MG63 (cell line): ENCODE measurements at regions not wholly inside any gene's neighbourhood (a gene's known extent, or its start where the extent isn't known, plus 50 kb on each side); places are given as distances from the start of the nearest gene placed in this dataset.

Experiments
- DNase-seq: peaks from one replicate; pipeline ENCODE4 v3.0.0-alpha.2; 2020
- H3K27me3 ChIP-seq: fragments of 250-450 bp; sonication (Bioruptor Pico); 2 replicates; pipeline ENCODE4 v1.5.1; 2020; ENCODE audit warnings: mild to moderate bottlenecking, moderate library complexity
- H3K36me3 ChIP-seq: fragments of 250-450 bp; sonication (Bioruptor Pico); 2 replicates; pipeline ENCODE4 v1.5.1; 2020; ENCODE audit warnings: mild to moderate bottlenecking, moderate library complexity
- H3K4me3 ChIP-seq: fragments of 250-450 bp; sonication (Bioruptor Pico); 2 replicates; pipeline ENCODE4 v1.5.1; 2020; ENCODE audit warnings: mild to moderate bottlenecking, moderate library complexity
- H3K9me3 ChIP-seq: fragments of 250-450 bp; sonication (Bioruptor Pico); 2 replicates; pipeline ENCODE4 v1.5.1; 2020; ENCODE audit warnings: mild to moderate bottlenecking, moderate library complexity

GRCh38 chr9:19988281-19988680, 199.4 kb upstream of the SLC24A2 start:
- H3K9me3 ChIP-seq, result no peaks in the 10 kb centered on the region
- no peak for DNase-seq
- H3K36me3 ChIP-seq, result no peaks in the 10 kb centered on the region
- no peaks in the 10 kb centered on the region for H3K27me3 ChIP-seq
- H3K4me3 ChIP-seq, result no peak overlapping the region

- no peak for DNase-seq
- no peak overlapping the region for H3K4me3 ChIP-seq
- H3K9me3 ChIP-seq, result no peaks in the 10 kb centered on the region
- no peaks in the 10 kb centered on the region for H3K27me3 ChIP-seq
- no peaks in the 10 kb centered on the region for H3K36me3 ChIP-seq
Measured at GRCh38 chr9:19985081-19985480, 196.2 kb upstream of the SLC24A2 start.

DNA sequence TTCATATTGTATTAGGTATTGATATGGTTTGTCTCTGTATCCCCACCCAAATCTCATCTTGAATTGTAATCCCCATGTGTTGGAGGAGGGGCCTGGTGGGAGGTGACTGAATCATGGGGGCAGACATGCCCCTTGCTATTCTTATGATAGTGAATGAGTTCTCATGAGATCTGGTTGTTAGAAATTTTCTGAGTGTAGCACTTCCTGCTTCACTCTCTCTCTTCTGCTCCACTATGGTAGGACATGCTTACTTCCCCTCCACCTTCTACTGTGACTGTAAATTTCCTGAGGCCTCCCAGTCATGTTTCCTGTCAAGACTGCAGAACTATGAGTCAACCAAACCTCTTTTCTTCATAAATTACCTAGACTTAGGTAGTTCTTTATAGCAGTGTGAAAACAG, 187.4 kb upstream of the SLC24A2 start:
- H3K4me3 ChIP-seq, result no peak overlapping the region
- DNase-seq, result no peak
- H3K9me3 ChIP-seq, result no peaks in the 10 kb centered on the region; the same call in 1 of the 2 replicates
- no peaks in the 10 kb centered on the region for H3K27me3 ChIP-seq
- H3K36me3 ChIP-seq, result no peaks in the 10 kb centered on the region

DNA sequence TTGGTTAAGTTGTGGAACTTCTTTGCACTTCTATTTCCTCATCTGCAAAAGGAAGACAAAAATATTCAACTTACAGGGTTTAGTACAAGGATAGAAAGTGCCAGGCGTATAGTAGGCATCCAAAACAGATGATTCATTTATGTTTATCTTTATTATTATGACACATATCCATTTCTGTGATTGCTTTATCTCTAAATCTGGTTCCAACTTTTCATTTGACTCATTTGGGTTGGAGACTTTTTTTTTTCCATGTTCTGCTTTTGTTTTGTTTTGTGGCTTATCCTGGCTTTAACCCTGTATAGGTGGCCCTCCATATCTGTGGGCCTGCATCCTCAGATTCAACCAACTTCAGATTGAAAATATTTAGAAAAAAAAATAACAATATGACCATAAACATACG, 186.7 kb upstream of the SLC24A2 start:
- Histone ChIP-seq H3K36me3 (no peaks in the 10 kb centered on the region), H3K9me3 (no peaks in the 10 kb centered on the region; the same call in 1 of the 2 replicates), H3K4me3 (no peak overlapping the region), H3K27me3 (no peaks in the 10 kb centered on the region)
- no peak for DNase-seq

- Histone ChIP-seq H3K36me3 (no peaks in the 10 kb centered on the region), H3K4me3 (no peak overlapping the region), H3K9me3 (no peaks in the 10 kb centered on the region; the same call in 1 of the 2 replicates), H3K27me3 (peaks cover 3% of the 10 kb centered on the region; the same call in 1 of the 2 replicates)
- DNase-seq, result no peak
Measured at GRCh38 chr9:19969721-19970120, 180.9 kb upstream of the SLC24A2 start.

GRCh38 chr9:19967888-19968459, 179.1 kb upstream of the SLC24A2 start:
- H3K4me3 ChIP-seq, result no peak overlapping the region
- DNase-seq, result no peak
- peaks cover 3% of the 10 kb centered on the region; the same call in 1 of the 2 replicates for H3K27me3 ChIP-seq
- H3K36me3 ChIP-seq, result no peaks in the 10 kb centered on the region
- H3K9me3 ChIP-seq, result no peaks in the 10 kb centered on the region

DNA sequence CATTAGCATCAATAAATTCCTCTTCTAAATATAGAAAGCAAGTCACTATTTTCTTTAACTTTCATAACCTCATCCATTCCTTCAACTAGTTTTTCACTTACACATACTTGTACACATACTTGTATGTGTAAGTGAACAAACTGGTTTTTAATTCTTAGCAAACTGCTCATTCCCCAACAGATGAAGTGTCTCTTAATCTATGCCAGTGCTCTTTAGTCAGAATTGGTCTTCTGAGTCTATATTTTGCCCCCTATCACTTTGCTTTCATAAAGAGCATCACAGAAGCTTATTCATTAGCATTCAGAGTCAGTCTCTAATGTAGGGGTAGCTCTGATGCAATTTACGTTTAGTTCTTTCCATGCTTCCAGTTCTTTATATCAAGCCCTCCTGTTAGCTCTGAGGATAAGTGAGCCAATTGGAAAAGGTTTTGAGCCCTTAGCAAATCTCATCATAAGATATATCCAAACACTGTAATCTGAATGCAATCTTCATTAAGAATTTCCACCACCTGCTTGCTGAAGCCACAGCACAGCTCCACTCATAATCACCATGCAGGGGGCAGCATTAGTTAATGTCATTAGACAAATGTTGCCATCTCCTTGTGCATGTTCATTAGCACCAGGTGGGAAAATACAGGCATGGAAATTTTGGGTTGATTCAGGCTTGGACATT, 178.5 kb upstream of the SLC24A2 start:
- H3K4me3 ChIP-seq, result no peak overlapping the region
- H3K27me3 ChIP-seq, result peaks cover 3% of the 10 kb centered on the region; the same call in 1 of the 2 replicates
- H3K9me3 ChIP-seq, result no peaks in the 10 kb centered on the region
- no peaks in the 10 kb centered on the region for H3K36me3 ChIP-seq
- no peak for DNase-seq

GRCh38 chr9:19965336-19965735, 176.5 kb upstream of the SLC24A2 start:
- Histone ChIP-seq H3K36me3 (no peaks in the 10 kb centered on the region), H3K9me3 (0 out of 2 replicates have a peak, but pooled peaks cover 2% of the 10 kb centered on the region), H3K27me3 (peaks cover 3% of the 10 kb centered on the region; the same call in 1 of the 2 replicates), H3K4me3 (no peak overlapping the region)
- no peak for DNase-seq

- no peaks in the 10 kb centered on the region; the same call in 1 of the 2 replicates for H3K9me3 ChIP-seq
- no peak for DNase-seq
Measured at GRCh38 chr9:19947996-19948395, 159.2 kb upstream of the SLC24A2 start.

DNA sequence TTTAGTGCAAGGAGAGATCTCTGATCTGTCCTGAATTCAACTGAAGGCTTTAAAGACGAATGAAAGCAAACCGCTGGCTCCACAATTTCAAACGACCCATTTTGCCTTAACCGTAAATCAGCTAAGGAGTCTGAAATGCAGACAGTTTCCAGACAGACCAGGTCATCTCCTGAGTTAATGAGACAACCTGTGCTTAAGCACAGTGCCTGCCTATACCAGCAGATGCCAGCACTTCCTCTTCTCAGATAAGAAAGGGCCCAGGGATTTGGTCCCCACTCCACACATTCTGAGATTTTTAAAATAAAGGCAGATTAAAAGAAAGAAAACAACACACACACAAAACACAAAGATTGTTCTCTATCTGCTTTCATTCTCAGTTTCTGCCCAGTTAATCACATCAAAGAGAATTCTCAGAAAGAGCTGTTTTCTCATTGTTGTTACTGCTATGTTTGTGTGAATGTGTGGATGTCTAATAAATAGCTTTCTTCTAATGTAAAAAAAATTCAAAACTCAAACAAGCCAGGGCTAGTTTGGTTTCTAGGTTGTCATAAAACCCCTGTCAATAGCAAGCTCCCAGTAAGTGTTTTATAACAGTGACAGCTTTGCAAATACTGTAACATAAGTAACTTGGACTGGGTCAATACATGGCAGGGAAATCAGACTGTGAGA, 157.7 kb upstream of the SLC24A2 start:
- Histone ChIP-seq H3K27me3 (peaks cover 14% of the 10 kb centered on the region), H3K4me3 (no peak overlapping the region), H3K36me3 (no peaks in the 10 kb centered on the region), H3K9me3 (no peaks in the 10 kb centered on the region)
- peak; percentile 14 for DNase-seq

More at GRCh38 chr9:19947996-19948395, 159.2 kb upstream of the SLC24A2 start:
- Histone ChIP-seq H3K27me3 (peaks cover 14% of the 10 kb centered on the region), H3K36me3 (no peaks in the 10 kb centered on the region), H3K4me3 (no peak overlapping the region)

- H3K4me3 ChIP-seq, result no peak overlapping the region
- peaks cover 14% of the 10 kb centered on the region for H3K27me3 ChIP-seq
- no peaks in the 10 kb centered on the region for H3K9me3 ChIP-seq
- no peak for DNase-seq
- H3K36me3 ChIP-seq, result no peaks in the 10 kb centered on the region
Measured at GRCh38 chr9:19941874-19942273, 153.0 kb upstream of the SLC24A2 start.

DNA sequence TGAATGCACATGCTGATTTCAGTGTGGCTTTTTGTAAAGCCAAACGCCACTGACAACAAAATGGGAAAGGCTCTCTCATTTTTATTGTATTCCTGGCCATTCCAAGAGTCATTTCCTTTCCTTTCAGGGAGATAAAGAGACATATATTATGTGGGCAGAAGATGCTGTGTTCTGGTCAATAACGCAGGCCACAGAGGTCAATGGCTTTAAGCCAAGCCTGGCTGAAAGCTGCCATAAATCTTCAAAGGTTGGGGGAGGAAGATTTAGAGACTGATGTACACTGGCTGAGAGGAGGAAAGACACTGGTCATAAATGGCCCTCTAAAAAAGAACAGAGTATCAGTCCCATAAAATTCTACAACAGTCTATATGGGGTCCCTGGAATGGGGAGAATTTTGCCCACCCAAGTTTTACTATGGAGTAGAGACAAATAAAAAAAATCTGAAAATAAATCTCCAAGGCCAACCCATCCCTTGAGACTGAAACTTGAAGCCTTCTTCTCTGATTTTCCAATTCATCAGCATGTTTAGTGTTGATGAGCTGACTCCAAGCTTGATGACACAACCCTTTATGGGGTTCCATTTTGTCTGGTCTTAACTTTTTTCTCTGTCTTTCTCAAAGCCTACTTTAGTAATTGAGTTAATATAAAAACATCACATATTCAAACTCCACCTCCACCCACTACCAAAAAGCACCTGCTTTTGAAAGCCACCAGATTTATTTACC, 152.1 kb upstream of the SLC24A2 start:
- Histone ChIP-seq H3K27me3 (peaks cover 14% of the 10 kb centered on the region), H3K9me3 (no peaks in the 10 kb centered on the region), H3K36me3 (no peaks in the 10 kb centered on the region), H3K4me3 (no peak overlapping the region)
- no peak for DNase-seq

- Histone ChIP-seq H3K9me3 (no peaks in the 10 kb centered on the region), H3K36me3 (no peaks in the 10 kb centered on the region), H3K4me3 (no peak overlapping the region), H3K27me3 (peaks cover 8% of the 10 kb centered on the region; the same call in 1 of the 2 replicates)
- DNase-seq, result no peak
Measured at GRCh38 chr9:19939734-19940278, 151.0 kb upstream of the SLC24A2 start.

DNA sequence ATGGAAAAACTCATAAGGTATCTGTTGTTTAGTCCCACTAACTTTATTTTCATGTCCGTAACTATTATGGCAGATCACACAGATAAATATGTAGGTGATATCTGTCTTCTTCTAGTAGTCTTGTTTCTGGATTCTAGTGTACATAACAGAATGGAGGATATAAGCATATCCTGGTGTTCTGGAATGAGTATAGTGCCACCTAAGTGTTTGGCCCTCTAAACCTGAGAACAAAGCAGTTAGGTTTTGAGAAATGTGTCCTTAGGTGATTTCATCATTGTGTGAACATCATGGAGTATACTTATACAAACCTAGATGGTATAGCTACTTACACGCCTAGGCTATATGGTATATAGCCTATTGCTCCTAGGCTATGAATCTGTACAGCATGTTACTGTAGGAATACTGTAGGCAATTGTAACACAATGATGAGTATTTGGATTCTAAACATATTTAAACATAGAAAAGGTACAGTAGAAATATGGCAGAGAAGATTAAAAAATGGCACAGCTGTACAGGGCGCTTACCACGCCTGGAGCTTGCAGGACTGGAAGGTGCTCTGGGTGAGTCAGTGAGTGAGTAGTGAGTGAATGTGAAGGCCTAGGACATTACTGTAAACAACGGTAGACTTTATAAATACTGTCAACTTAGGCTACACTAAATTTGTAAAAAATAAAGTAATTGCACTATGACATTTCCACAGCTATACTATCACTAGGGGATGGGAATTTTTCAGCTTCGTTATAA, 150.3 kb upstream of the SLC24A2 start:
- peak; percentile 23 for DNase-seq
- Histone ChIP-seq H3K4me3 (no peak overlapping the region), H3K9me3 (no peaks in the 10 kb centered on the region), H3K27me3 (peaks cover 3% of the 10 kb centered on the region; the same call in 1 of the 2 replicates), H3K36me3 (no peaks in the 10 kb centered on the region)

- H3K4me3 ChIP-seq, result no peak overlapping the region
- H3K27me3 ChIP-seq, result no peaks in the 10 kb centered on the region
- no peaks in the 10 kb centered on the region for H3K36me3 ChIP-seq
- no peaks in the 10 kb centered on the region for H3K9me3 ChIP-seq
- DNase-seq, result no peak
Measured at GRCh38 chr9:19937121-19937520, 148.3 kb upstream of the SLC24A2 start.

DNA sequence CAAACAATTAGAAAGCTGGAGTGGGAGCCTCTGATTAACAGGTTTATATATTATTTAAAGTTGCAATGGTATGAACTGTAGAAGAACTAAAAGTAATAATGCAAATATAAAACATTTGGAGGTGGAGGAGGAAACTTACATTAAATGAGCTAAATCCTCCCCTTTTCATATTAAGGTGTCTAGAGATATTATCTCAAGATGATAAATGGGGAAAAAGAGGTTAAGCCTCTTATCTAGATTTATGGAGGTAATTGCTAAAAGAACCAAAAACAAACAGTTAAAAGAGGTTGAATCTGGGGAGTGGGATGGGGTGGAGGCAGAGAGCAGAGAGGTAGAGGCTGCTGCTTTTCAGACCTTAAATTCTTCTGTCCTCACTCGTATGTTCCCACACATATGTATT, 147.8 kb upstream of the SLC24A2 start:
- no peaks in the 10 kb centered on the region for H3K36me3 ChIP-seq
- no peak overlapping the region for H3K4me3 ChIP-seq
- H3K27me3 ChIP-seq, result no peaks in the 10 kb centered on the region
- no peak for DNase-seq
- no peaks in the 10 kb centered on the region for H3K9me3 ChIP-seq
